ENCODE measurements at regions not wholly inside any gene's neighbourhood (a gene's known extent, or its start where the extent isn't known, plus 50 kb on each side); places are given as distances from the start of the nearest gene placed in this dataset.
A peak's percentile ranks its signal among the peaks of the same experiment; 100 is the strongest.

- no peak for TF ChIP-seq MAX (IDR thresholded peaks at IDR 0.05)
- no peak for TF ChIP-seq NFIC (IDR thresholded peaks at IDR 0.05)
- no peak for TF ChIP-seq TCF12 (IDR thresholded peaks at IDR 0.05; ENCODE audit: low read depth)
- TF ChIP-seq USF1 (IDR thresholded peaks at IDR 0.05), result no peak
- no peak for TF ChIP-seq EP300 (IDR thresholded peaks at IDR 0.05; ENCODE audit: borderline replicate concordance)
- TF ChIP-seq FOXM1 (IDR thresholded peaks at IDR 0.05; ENCODE audit: borderline replicate concordance, low read depth), result no peak
- no peak for TF ChIP-seq CREB1 (IDR thresholded peaks at IDR 0.05; ENCODE audit: low read depth)
- TF ChIP-seq TAF1 (IDR thresholded peaks at IDR 0.05; ENCODE audit: low read depth), result no peak
- no peak for TF ChIP-seq EGR1 (IDR thresholded peaks at IDR 0.05)
- no peak for TF ChIP-seq YY1 (IDR thresholded peaks at IDR 0.05; ENCODE audit: low read depth)
- TF ChIP-seq ZBTB7A (IDR thresholded peaks at IDR 0.05; ENCODE audit: low read depth), result no peak
- TF ChIP-seq REST (IDR thresholded peaks at IDR 0.05; ENCODE audit: low read depth), result no peak
- TF ChIP-seq TEAD4 (IDR thresholded peaks at IDR 0.05), result no peak
- no peak for TF ChIP-seq CEBPB (IDR thresholded peaks at IDR 0.05)
Observed at GRCh38 chr11:29458252-29458651, 558.6 kb downstream of the KCNA4 start.

GRCh38 chr11:29452146-29452545 is 564.7 kb downstream of the KCNA4 start:
- TF ChIP-seq CREB1 (IDR thresholded peaks at IDR 0.05; ENCODE audit: low read depth) (no peak), MAX (IDR thresholded peaks at IDR 0.05) (no peak)

- TF ChIP-seq TAF1 (IDR thresholded peaks at IDR 0.05; ENCODE audit: low read depth) (no peak), ZBTB7A (IDR thresholded peaks at IDR 0.05; ENCODE audit: low read depth) (no peak), EGR1 (IDR thresholded peaks at IDR 0.05) (no peak), TCF12 (IDR thresholded peaks at IDR 0.05; ENCODE audit: low read depth) (no peak), NFIC (IDR thresholded peaks at IDR 0.05) (no peak), RAD21 (IDR thresholded peaks at IDR 0.05; ENCODE audit: low read depth) (no peak), TEAD4 (IDR thresholded peaks at IDR 0.05) (no peak), FOXM1 (IDR thresholded peaks at IDR 0.05; ENCODE audit: borderline replicate concordance, low read depth) (no peak), EP300 (IDR thresholded peaks at IDR 0.05; ENCODE audit: borderline replicate concordance) (no peak)
Observed at GRCh38 chr11:29449281-29450074, 567.4 kb downstream of the KCNA4 start.

GRCh38 chr11:29448246-29448877 is 568.5 kb downstream of the KCNA4 start:
- TF ChIP-seq YY1 (IDR thresholded peaks at IDR 0.05; ENCODE audit: low read depth), result no peak
- TF ChIP-seq RAD21 (IDR thresholded peaks at IDR 0.05; ENCODE audit: low read depth), result peak; percentile 34

GRCh38 chr11:29447821-29448220 is 569.0 kb downstream of the KCNA4 start:
- TF ChIP-seq RAD21 (IDR thresholded peaks at IDR 0.05; ENCODE audit: low read depth) (no peak), TAF1 (IDR thresholded peaks at IDR 0.05; ENCODE audit: low read depth) (no peak)

- TF ChIP-seq TEAD4 (IDR thresholded peaks at IDR 0.05) (no peak), FOXM1 (IDR thresholded peaks at IDR 0.05; ENCODE audit: borderline replicate concordance, low read depth) (no peak), RAD21 (IDR thresholded peaks at IDR 0.05; ENCODE audit: low read depth) (no peak), MAX (IDR thresholded peaks at IDR 0.05) (no peak), ZBTB7A (IDR thresholded peaks at IDR 0.05; ENCODE audit: low read depth) (no peak), EGR1 (IDR thresholded peaks at IDR 0.05) (no peak), CREB1 (IDR thresholded peaks at IDR 0.05; ENCODE audit: low read depth) (no peak), TAF1 (IDR thresholded peaks at IDR 0.05; ENCODE audit: low read depth) (no peak), EP300 (IDR thresholded peaks at IDR 0.05; ENCODE audit: borderline replicate concordance) (no peak), YY1 (IDR thresholded peaks at IDR 0.05; ENCODE audit: low read depth) (no peak)
Observed at GRCh38 chr11:29446132-29446531, 570.7 kb downstream of the KCNA4 start.

- TF ChIP-seq YY1 (IDR thresholded peaks at IDR 0.05; ENCODE audit: low read depth) (no peak), USF1 (IDR thresholded peaks at IDR 0.05) (no peak), NFIC (IDR thresholded peaks at IDR 0.05) (no peak), ZBTB7A (IDR thresholded peaks at IDR 0.05; ENCODE audit: low read depth) (no peak), TEAD4 (IDR thresholded peaks at IDR 0.05) (no peak), FOXM1 (IDR thresholded peaks at IDR 0.05; ENCODE audit: borderline replicate concordance, low read depth) (no peak), EGR1 (IDR thresholded peaks at IDR 0.05) (no peak), REST (IDR thresholded peaks at IDR 0.05; ENCODE audit: low read depth) (no peak), TAF1 (IDR thresholded peaks at IDR 0.05; ENCODE audit: low read depth) (no peak), RAD21 (IDR thresholded peaks at IDR 0.05; ENCODE audit: low read depth) (no peak), MAX (IDR thresholded peaks at IDR 0.05) (no peak), TCF12 (IDR thresholded peaks at IDR 0.05; ENCODE audit: low read depth) (no peak), CEBPB (IDR thresholded peaks at IDR 0.05) (no peak), CREB1 (IDR thresholded peaks at IDR 0.05; ENCODE audit: low read depth) (no peak), EP300 (IDR thresholded peaks at IDR 0.05; ENCODE audit: borderline replicate concordance) (no peak)
Observed at GRCh38 chr11:29438815-29439214, 578.0 kb downstream of the KCNA4 start.

All from Ishikawa (cell line).